SK-N-SH (cell line): ENCODE measurements at regions not wholly inside any gene's neighbourhood (a gene's known extent, or its start where the extent isn't known, plus 50 kb on each side); places are given as distances from the start of the nearest gene placed in this dataset.

ENCODE experiments used
- CHD2 ChIP-seq: fragments of 150-350 bp; IDR thresholded peaks from 2 replicates; pipeline ENCODE4 v1.6.1; 2018; ENCODE audit warnings: low read length; ENCODE audit not compliant: partially characterized antibody
- CTCF ChIP-seq: fragments of 200-600 bp; sonication (generic); IDR thresholded peaks from 2 replicates; pipeline ENCODE4 v1.6.1; 2017; ENCODE audit warnings: antibody characterized with exemption, mild to moderate bottlenecking, moderate library complexity
- EP300 ChIP-seq, 2 experiments: IDR thresholded peaks; 2 replicates each; pipeline versions ENCODE4 v1.4.0 to v1.6.1; 2012; ENCODE audit warnings: borderline replicate concordance in 1 of 2, low read depth in 1 of 2, low read length in 1 of 2
- FOXJ3 ChIP-seq: sonication (generic); formaldehyde crosslinking; IDR thresholded peaks from 2 replicates; pipeline ENCODE4 v1.5.1; 2020; ENCODE audit warnings: mild to moderate bottlenecking, missing genetic modification reagents
- MAX ChIP-seq: IDR thresholded peaks from 2 replicates; pipeline ENCODE4 v1.4.0; 2012; ENCODE audit warnings: low read depth
- MEF2A ChIP-seq: IDR thresholded peaks from 2 replicates; pipeline ENCODE4 v1.4.0; 2012; ENCODE audit warnings: low read depth, borderline replicate concordance
- MXI1 ChIP-seq: IDR thresholded peaks from 2 replicates; pipeline ENCODE4 v1.6.1; 2012; ENCODE audit warnings: mild to moderate bottlenecking, low read depth, low read length, improper control_type of control experiment
- POLR2AphosphoS5 ChIP-seq: IDR thresholded peaks from 2 replicates; pipeline ENCODE4 v1.6.1; 2012; ENCODE audit warnings: low read depth, low read length
- REST ChIP-seq: IDR thresholded peaks from 2 replicates; pipeline ENCODE4 v1.6.1; 2012; ENCODE audit warnings: mild to moderate bottlenecking, low read depth, low read length, moderate library complexity
- ZBTB33 ChIP-seq: IDR thresholded peaks from 2 replicates; pipeline ENCODE4 v1.4.0; 2012; ENCODE audit warnings: low read depth, borderline replicate concordance

- TF ChIP-seq CTCF (no peak), FOXJ3 (CRISPR knock-in tag) (no peak), CHD2 (no peak), MXI1 (no peak), POLR2AphosphoS5 (no peak), EP300 (IDR thresholded peaks at IDR 0.05; ENCODE audit: borderline replicate concordance in 1 of 2, low read depth in 1 of 2, low read length in 1 of 2) (no peak), ZBTB33 (no peak), MEF2A (no peak), REST (no peak), MAX (no peak)
Observed at GRCh38 chr16:54460263-54460860, 173.8 kb upstream of the IRX3 start.
